B cell (primary cell): ENCODE measurements at regions not wholly inside any gene's neighbourhood (a gene's known extent, or its start where the extent isn't known, plus 50 kb on each side); places are given as distances from the start of the nearest gene placed in this dataset.

ENCODE experiments used
- ATAC-seq: fragments of 200-7000 bp; cut with Tn5 transposase; one replicate; pipeline ENCODE4 v1.10.0; 2021; ENCODE audit warnings: low read depth, mild to moderate bottlenecking, moderate number of reproducible peaks, moderate library complexity
- CTCF ChIA-PET: fragments of 350-600 bp; sonication (Branson Sonifier 250); formaldehyde crosslinking; loops from one replicate; lab custom pipeline; 2021; ENCODE audit warnings: antibody characterized with exemption, inconsistent platforms; lab: Charles Lee
- POLR2A ChIA-PET: fragments of 350-600 bp; sonication (Branson Sonifier 250); formaldehyde crosslinking; loops from one replicate; lab custom pipeline; 2021; ENCODE audit warnings: antibody characterized with exemption; lab: Charles Lee
- DNase-seq: peaks from one replicate; pipeline ENCODE4 v3.0.0; 2013
- H2AFZ ChIP-seq: 2 replicates; pipeline ENCODE4 v1.6.1; 2012; ENCODE audit warnings: mild to moderate bottlenecking, low read depth, low read length; ENCODE audit not compliant: insufficient read depth, poor library complexity, severe bottlenecking
- H3K27ac ChIP-seq, 2 donors: 1 replicate in 1 of 2; 2 replicates in 1 of 2; pipeline ENCODE4 v1.5.1; 2012 to 2013; ENCODE audit warnings: low read length in 2 of 2, mild to moderate bottlenecking in 2 of 2, moderate library complexity in 1 of 2
- H3K27me3 ChIP-seq, 4 experiments: fragments of 200-600 bp in 1 of 4; sonication (generic) in 1 of 4; replicated peaks in 1 of 4; 1 replicate in 2 of 4; 2 replicates in 2 of 4; pipeline versions ENCODE4 v1.6.1 to v1.7.0; 2013 to 2016; ENCODE audit warnings: low read length in 3 of 4, mild to moderate bottlenecking in 2 of 4, mixed read lengths in 1 of 4, moderate library complexity in 1 of 4; ENCODE audit not compliant: insufficient read depth in 4 of 4, control insufficient read depth in 3 of 4; ENCODE audit errors: control extremely low read depth in 1 of 4
- H3K36me3 ChIP-seq, 2 experiments: replicated peaks in 1 of 2; 1 replicate in 1 of 2; 2 replicates in 1 of 2; pipeline versions ENCODE4 v1.6.1 to v1.7.1; 2013; ENCODE audit warnings: low read length in 1 of 2; ENCODE audit not compliant: insufficient read depth in 2 of 2, control insufficient read depth in 1 of 2; ENCODE audit errors: control extremely low read depth in 1 of 2, extremely low read depth in 1 of 2
- H3K4me1 ChIP-seq, 2 donors: fragments of 200-600 bp in 1 of 2; sonication (generic) in 1 of 2; 1 replicate in 1 of 2; 2 replicates in 1 of 2; pipeline versions ENCODE4 v1.5.1 to v1.6.1; 2013 to 2017; ENCODE audit warnings: low read length in 2 of 2; ENCODE audit not compliant: control insufficient read depth in 2 of 2, insufficient read depth in 2 of 2
- H3K4me2 ChIP-seq: replicated peaks from 2 replicates; pipeline ENCODE3; 2012; ENCODE audit warnings: mild to moderate bottlenecking, low read depth, low read length; ENCODE audit not compliant: poor library complexity, severe bottlenecking
- H3K4me3 ChIP-seq, 5 experiments: fragments of 200-600 bp in 1 of 5; sonication (generic) in 1 of 5; 1 replicate in 3 of 5; 2 replicates in 2 of 5; pipeline versions ENCODE4 v1.5.1 to v1.7.0; 2011 to 2016; ENCODE audit warnings: low read length in 4 of 5, mild to moderate bottlenecking in 4 of 5, low read depth in 2 of 5, control low read depth in 1 of 5, moderate library complexity in 1 of 5; ENCODE audit not compliant: insufficient read depth in 1 of 5; ENCODE audit errors: control extremely low read depth in 1 of 5, extremely low read depth in 1 of 5
- H3K79me2 ChIP-seq: fragments of 200-600 bp; sonication (generic); one replicate; pipeline ENCODE4 v1.6.0; 2016; ENCODE audit warnings: low read length; ENCODE audit not compliant: control insufficient read depth, insufficient read depth
- H3K9ac ChIP-seq: fragments of 200-600 bp; sonication (generic); 2 replicates; pipeline ENCODE4 v1.6.1; 2017; ENCODE audit warnings: mild to moderate bottlenecking, low read length, moderate library complexity
- H3K9me3 ChIP-seq, 3 donors: one replicate each; pipeline versions ENCODE4 v1.6.1 to v1.7.1; 2013; ENCODE audit warnings: low read length in 2 of 3; ENCODE audit not compliant: control insufficient read depth in 2 of 3, insufficient read depth in 1 of 3; ENCODE audit errors: control extremely low read depth in 1 of 3
- H4K20me1 ChIP-seq: 2 replicates; pipeline ENCODE4 v1.6.0; 2012; ENCODE audit warnings: mild to moderate bottlenecking, low read length; ENCODE audit not compliant: insufficient read depth, control insufficient read depth, poor library complexity, severe bottlenecking
- H3K27ac Mint-ChIP-seq: one replicate; pipeline ENCODE4 v1.8.0; 2021; ENCODE audit warnings: mixed read lengths
- H3K27me3 Mint-ChIP-seq: one replicate; pipeline ENCODE4 v1.8.0; 2021; ENCODE audit warnings: mixed read lengths
- H3K4me1 Mint-ChIP-seq: one replicate; pipeline ENCODE4 v1.8.0; 2021; ENCODE audit warnings: mixed read lengths
- H3K4me3 Mint-ChIP-seq: one replicate; pipeline ENCODE4 v1.8.0; 2021; ENCODE audit warnings: mixed read lengths
- H3K9me3 Mint-ChIP-seq: one replicate; pipeline ENCODE4 v1.8.0; 2022; ENCODE audit warnings: mixed read lengths; ENCODE audit not compliant: insufficient read depth
- EZH2 ChIP-seq: IDR thresholded peaks from 2 replicates; pipeline ENCODE4 v1.6.1; 2012; ENCODE audit warnings: borderline replicate concordance, low read depth, mild to moderate bottlenecking, moderate library complexity, low read length; ENCODE audit not compliant: insufficient read depth, poor library complexity, severe bottlenecking
- WGBS: methylation state at CpG from one replicate; pipeline ENCODE4 v1.1.5; 2013; ENCODE audit warnings: missing lambda C conversion rate; ENCODE audit not compliant: insufficient coverage; 5-methylcytosine and 5-hydroxymethylcytosine counted together
- intact Hi-C: fragments of 100-400 bp; cut with micrococcal nuclease; formaldehyde crosslinking; loops from one replicate; pipeline ENCODE4 v1.10.0; 2022
- TF ChIP-seq, protein P1 (sequence below): fragments of 200-600 bp; IDR thresholded peaks from one replicate; pipeline ENCODE4 v1.8.0; 2022; ENCODE audit warnings: antibody characterized with exemption, mild to moderate bottlenecking

DNA sequence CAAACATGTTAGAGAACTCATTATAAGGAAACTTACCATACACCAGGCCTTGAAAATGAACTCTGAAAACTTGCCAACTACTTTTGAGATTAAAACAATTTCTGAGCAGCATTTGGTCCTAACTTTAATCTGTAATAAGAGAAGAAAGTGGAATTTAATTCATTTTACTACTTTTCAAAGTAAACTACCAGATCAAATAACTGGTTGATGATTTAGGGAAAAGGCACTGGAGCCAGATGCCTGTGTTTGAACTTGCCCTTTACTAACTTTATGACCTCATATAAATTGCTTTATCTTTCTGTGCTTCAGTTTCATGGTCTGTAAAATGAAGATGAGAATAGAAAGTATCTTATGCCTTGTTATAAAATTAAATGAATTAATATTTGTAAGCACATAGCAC, 159.9 kb upstream of the PCDH18 start:
- Mint-ChIP-seq H3K9me3 (no peaks in the 10 kb centered on the region), H3K4me3 (no peak overlapping the region), H3K27ac (no peak overlapping the region), H3K27me3 (no peaks in the 10 kb centered on the region), H3K4me1 (no peaks in the 10 kb centered on the region)
- Histone ChIP-seq H3K4me3 (no peak overlapping the region), H3K79me2 (no peaks in the 10 kb centered on the region), H2AFZ (no peak overlapping the region), H3K27me3 (no peaks in the 10 kb centered on the region), H4K20me1 (no peaks in the 10 kb centered on the region), H3K4me1 (no peaks in the 10 kb centered on the region), H3K9me3 (no peaks in the 10 kb centered on the region), H3K4me2 (no peak overlapping the region), H3K27ac (no peak overlapping the region), H3K9ac (no peak overlapping the region), H3K36me3 (no peaks in the 10 kb centered on the region)
- intact Hi-C loops = no loop called here
- TF ChIP-seq, protein P1, sequence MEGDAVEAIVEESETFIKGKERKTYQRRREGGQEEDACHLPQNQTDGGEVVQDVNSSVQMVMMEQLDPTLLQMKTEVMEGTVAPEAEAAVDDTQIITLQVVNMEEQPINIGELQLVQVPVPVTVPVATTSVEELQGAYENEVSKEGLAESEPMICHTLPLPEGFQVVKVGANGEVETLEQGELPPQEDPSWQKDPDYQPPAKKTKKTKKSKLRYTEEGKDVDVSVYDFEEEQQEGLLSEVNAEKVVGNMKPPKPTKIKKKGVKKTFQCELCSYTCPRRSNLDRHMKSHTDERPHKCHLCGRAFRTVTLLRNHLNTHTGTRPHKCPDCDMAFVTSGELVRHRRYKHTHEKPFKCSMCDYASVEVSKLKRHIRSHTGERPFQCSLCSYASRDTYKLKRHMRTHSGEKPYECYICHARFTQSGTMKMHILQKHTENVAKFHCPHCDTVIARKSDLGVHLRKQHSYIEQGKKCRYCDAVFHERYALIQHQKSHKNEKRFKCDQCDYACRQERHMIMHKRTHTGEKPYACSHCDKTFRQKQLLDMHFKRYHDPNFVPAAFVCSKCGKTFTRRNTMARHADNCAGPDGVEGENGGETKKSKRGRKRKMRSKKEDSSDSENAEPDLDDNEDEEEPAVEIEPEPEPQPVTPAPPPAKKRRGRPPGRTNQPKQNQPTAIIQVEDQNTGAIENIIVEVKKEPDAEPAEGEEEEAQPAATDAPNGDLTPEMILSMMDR = no peak
- TF ChIP-seq EZH2 = no peak
- CTCF ChIA-PET = no interaction called here
- ATAC-seq (no peak), DNase-seq (no peak)
- POLR2A ChIA-PET = no interaction called here

DNA sequence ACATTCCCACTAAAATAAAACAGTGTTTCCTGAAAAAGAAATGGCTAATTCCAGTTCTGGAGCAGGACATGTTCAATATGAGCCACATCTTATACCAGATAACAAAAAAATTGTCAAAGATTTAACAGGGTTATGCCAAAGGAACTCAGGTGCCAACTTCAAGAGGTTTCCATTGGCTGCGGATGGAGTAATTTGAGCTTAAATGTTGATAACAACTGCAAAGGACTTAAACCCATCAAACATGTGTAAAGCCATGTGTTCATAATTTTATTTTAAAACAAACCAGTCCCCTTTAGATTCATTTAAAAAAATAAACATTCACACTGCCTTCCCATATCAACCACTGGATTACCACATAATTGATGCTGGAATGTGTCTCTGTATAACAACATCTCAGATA, 156.4 kb upstream of the PCDH18 start:
- no peak overlapping the region for H2AFZ ChIP-seq
- no peak overlapping the region for H3K27ac Mint-ChIP-seq
- no peaks in the 10 kb centered on the region for H3K27me3 Mint-ChIP-seq
- ATAC-seq (no peak), DNase-seq (no peak)
- H4K20me1 ChIP-seq = no peaks in the 10 kb centered on the region
- H3K4me1 Mint-ChIP-seq = no peaks in the 10 kb centered on the region
- H3K79me2 ChIP-seq = no peaks in the 10 kb centered on the region
- no peaks in the 10 kb centered on the region for H3K9me3 ChIP-seq
- H3K27ac ChIP-seq = no peak overlapping the region
- no peaks in the 10 kb centered on the region for H3K36me3 ChIP-seq
- H3K27me3 ChIP-seq = no peaks in the 10 kb centered on the region
- H3K9me3 Mint-ChIP-seq = peaks cover 2% of the 10 kb centered on the region
- intact Hi-C loops = no loop called here
- no peak overlapping the region for H3K4me3 ChIP-seq
- ChIA-PET POLR2A (no interaction called here), CTCF (no interaction called here)
- TF ChIP-seq EZH2 = no peak
- TF ChIP-seq, protein P1 = no peak
- H3K4me3 Mint-ChIP-seq = no peak overlapping the region
- H3K4me1 ChIP-seq = no peaks in the 10 kb centered on the region
- WGBS = no CpG with 5 or more reads among the region's 1 CpG
- no peak overlapping the region for H3K9ac ChIP-seq
- no peak overlapping the region for H3K4me2 ChIP-seq
